Sigmoid colon (tissue), 4 donors: ENCODE measurements at regions not wholly inside any gene's neighbourhood (a gene's known extent, or its start where the extent isn't known, plus 50 kb on each side); places are given as distances from the start of the nearest gene placed in this dataset.

Experiments
- EP300 ChIP-seq, 4 donors: sonication (generic); formaldehyde crosslinking; IDR thresholded peaks; one replicate each; pipeline ENCODE4 v1.6.1; 2017; ENCODE audit warnings: antibody characterized with exemption in 4 of 4
- POLR2A ChIP-seq, 2 donors: fragments of 450-650 bp; IDR thresholded peaks; one replicate each; pipeline ENCODE4 v1.6.1; 2016; ENCODE audit warnings: antibody characterized with exemption in 2 of 2, mild to moderate bottlenecking in 2 of 2, moderate library complexity in 2 of 2
- POLR2AphosphoS5 ChIP-seq, 4 donors: sonication (generic); formaldehyde crosslinking; IDR thresholded peaks; one replicate each; pipeline ENCODE4 v1.6.1; 2017; ENCODE audit warnings: antibody characterized with exemption in 4 of 4
- TF ChIP-seq, protein P1 (sequence below), 4 experiments: fragments of 450-650 bp in 3 of 4; fragments of 200-600 bp in 1 of 4; IDR thresholded peaks; one replicate each; pipeline ENCODE4 v1.5.1; 2016 to 2019; ENCODE audit warnings: antibody characterized with exemption in 4 of 4, mild to moderate bottlenecking in 3 of 4, moderate library complexity in 2 of 4

DNA sequence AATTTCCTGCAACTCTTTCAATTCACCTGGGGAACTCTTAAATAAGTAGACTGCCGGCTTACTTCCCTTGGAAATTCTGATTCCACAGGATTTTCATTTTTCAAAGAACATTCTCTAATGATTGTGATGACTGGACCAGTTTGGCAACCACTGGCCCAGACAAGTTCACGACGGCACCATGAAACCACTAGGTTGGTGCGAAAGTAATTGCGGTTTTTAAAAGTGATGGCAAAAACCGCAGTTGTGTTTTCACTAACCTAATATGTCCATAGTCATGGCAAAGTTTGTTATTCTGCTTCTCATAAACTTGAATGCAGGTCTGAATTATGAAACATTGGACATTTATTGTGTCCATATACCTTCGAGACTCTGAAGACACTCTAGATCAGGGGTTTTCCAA is 317.2 kb downstream of the IRX1 start:
- TF ChIP-seq, protein P1, sequence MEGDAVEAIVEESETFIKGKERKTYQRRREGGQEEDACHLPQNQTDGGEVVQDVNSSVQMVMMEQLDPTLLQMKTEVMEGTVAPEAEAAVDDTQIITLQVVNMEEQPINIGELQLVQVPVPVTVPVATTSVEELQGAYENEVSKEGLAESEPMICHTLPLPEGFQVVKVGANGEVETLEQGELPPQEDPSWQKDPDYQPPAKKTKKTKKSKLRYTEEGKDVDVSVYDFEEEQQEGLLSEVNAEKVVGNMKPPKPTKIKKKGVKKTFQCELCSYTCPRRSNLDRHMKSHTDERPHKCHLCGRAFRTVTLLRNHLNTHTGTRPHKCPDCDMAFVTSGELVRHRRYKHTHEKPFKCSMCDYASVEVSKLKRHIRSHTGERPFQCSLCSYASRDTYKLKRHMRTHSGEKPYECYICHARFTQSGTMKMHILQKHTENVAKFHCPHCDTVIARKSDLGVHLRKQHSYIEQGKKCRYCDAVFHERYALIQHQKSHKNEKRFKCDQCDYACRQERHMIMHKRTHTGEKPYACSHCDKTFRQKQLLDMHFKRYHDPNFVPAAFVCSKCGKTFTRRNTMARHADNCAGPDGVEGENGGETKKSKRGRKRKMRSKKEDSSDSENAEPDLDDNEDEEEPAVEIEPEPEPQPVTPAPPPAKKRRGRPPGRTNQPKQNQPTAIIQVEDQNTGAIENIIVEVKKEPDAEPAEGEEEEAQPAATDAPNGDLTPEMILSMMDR (IDR thresholded peaks at IDR 0.05), result no peak
- no peak for TF ChIP-seq POLR2A (IDR thresholded peaks at IDR 0.05)
- TF ChIP-seq EP300 (IDR thresholded peaks at IDR 0.05), result no peak
- no peak for TF ChIP-seq POLR2AphosphoS5 (IDR thresholded peaks at IDR 0.05)
